Chondrocyte (in vitro differentiated cells): ENCODE measurements at regions not wholly inside any gene's neighbourhood (a gene's known extent, or its start where the extent isn't known, plus 50 kb on each side); places are given as distances from the start of the nearest gene placed in this dataset.
A peak's percentile ranks its signal among the peaks of the same experiment; 100 is the strongest.

ENCODE experiments used
- DNase-seq: peaks from one replicate; pipeline ENCODE4 v3.0.0; 2021; ENCODE audit warnings: mixed read lengths, low spot score
- H3K27ac Mint-ChIP-seq: one replicate; pipeline ENCODE4 v1.8.0; 2021; ENCODE audit warnings: mild to moderate bottlenecking, moderate library complexity, mixed read lengths; ENCODE audit not compliant: unreplicated experiment
- H3K27me3 Mint-ChIP-seq: 2 replicates; pipeline ENCODE4 v1.8.0; 2021; ENCODE audit warnings: low read depth, mixed read lengths
- H3K36me3 Mint-ChIP-seq: 2 replicates; pipeline ENCODE4 v1.8.0; 2021; ENCODE audit warnings: low read depth, mixed read lengths
- H3K4me1 Mint-ChIP-seq: 2 replicates; pipeline ENCODE4 v1.8.0; 2021; ENCODE audit warnings: low read depth, mild to moderate bottlenecking, mixed read lengths
- H3K4me3 Mint-ChIP-seq: one replicate; pipeline ENCODE4 v1.8.0; 2021; ENCODE audit warnings: mild to moderate bottlenecking, moderate library complexity, mixed read lengths; ENCODE audit not compliant: unreplicated experiment
- H3K9me3 Mint-ChIP-seq: 2 replicates; pipeline ENCODE4 v1.8.0; 2021; ENCODE audit warnings: low read depth, mixed read lengths
- TF ChIP-seq, protein P1 (sequence below): fragments of 200-600 bp; sonication (generic); IDR thresholded peaks from 2 replicates; pipeline ENCODE4 v1.5.0; 2021; ENCODE audit warnings: antibody characterized with exemption, mild to moderate bottlenecking, moderate library complexity

DNA sequence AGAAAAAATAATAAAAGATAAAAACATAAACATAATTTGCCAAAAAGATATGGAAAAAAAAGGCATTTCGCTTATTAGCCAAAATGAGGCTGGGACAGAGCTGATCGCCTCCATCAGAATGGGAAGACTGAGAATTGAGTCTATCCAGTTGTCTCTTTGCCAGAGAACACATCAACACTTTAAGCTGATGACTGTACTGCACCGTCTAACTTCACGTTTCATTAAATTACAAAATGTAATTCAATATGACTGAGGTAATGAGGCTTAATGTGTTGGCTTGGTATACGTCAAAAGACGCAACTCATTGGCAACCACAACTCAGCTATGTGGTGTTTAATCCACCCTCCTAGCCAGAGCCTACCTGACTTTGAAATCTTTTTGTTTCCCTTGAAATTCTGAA lies 462.7 kb upstream of the CD180 start:
- Mint-ChIP-seq H3K36me3 (peaks cover 10% of the 10 kb centered on the region), H3K4me1 (no peaks in the 10 kb centered on the region), H3K9me3 (peaks cover 22% of the 10 kb centered on the region), H3K27me3 (peaks cover 2% of the 10 kb centered on the region), H3K4me3 (no peak overlapping the region), H3K27ac (no peak overlapping the region)
- TF ChIP-seq, protein P1, sequence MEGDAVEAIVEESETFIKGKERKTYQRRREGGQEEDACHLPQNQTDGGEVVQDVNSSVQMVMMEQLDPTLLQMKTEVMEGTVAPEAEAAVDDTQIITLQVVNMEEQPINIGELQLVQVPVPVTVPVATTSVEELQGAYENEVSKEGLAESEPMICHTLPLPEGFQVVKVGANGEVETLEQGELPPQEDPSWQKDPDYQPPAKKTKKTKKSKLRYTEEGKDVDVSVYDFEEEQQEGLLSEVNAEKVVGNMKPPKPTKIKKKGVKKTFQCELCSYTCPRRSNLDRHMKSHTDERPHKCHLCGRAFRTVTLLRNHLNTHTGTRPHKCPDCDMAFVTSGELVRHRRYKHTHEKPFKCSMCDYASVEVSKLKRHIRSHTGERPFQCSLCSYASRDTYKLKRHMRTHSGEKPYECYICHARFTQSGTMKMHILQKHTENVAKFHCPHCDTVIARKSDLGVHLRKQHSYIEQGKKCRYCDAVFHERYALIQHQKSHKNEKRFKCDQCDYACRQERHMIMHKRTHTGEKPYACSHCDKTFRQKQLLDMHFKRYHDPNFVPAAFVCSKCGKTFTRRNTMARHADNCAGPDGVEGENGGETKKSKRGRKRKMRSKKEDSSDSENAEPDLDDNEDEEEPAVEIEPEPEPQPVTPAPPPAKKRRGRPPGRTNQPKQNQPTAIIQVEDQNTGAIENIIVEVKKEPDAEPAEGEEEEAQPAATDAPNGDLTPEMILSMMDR = no peak
- DNase-seq = no peak

DNA sequence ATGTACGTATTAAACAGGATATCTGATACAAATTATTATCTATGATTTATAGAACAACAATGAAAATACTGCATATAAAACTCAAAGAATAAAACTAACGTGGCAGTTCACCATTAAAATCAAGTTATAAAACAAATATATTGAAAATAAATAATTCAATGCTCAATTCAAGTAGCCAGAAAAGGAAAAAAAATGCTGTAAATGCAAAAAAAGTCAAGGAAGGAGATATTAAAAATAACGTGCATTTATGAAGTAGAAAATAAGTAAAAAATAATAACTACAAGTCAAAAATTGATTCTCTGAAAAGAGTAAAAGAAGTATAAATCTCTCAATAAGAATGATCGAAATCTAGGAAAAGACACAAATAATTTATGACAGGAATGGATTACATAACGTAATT lies 460.5 kb upstream of the CD180 start:
- peaks cover 7% of the 10 kb centered on the region for H3K9me3 Mint-ChIP-seq
- H3K4me3 Mint-ChIP-seq = no peak overlapping the region
- H3K27me3 Mint-ChIP-seq = no peaks in the 10 kb centered on the region
- no peaks in the 10 kb centered on the region for H3K4me1 Mint-ChIP-seq
- TF ChIP-seq, protein P1 = no peak
- H3K36me3 Mint-ChIP-seq = peaks cover 2% of the 10 kb centered on the region
- no peak overlapping the region for H3K27ac Mint-ChIP-seq
- no peak for DNase-seq

DNA sequence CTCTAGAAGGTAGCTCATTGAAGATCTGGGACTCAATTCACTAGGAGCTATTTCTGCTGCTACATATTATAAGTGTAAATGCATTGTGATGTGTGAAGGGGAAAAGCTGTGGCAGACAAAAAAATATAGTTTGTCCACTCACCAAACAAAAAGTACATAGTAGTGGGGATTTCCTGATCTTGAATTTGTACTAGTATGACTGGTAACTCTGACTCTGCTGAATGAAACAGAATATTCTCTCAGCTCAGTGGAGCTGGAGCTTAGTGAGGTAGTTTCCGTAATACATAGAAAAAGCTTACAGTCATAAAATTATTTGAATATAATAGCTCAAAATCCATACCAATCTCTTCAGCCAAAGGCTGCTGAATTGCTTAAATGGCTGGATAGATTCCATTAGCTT lies 455.6 kb upstream of the CD180 start:
- H3K4me1 Mint-ChIP-seq = peaks cover 29% of the 10 kb centered on the region
- no peak overlapping the region for H3K27ac Mint-ChIP-seq
- H3K4me3 Mint-ChIP-seq = no peak overlapping the region
- DNase-seq = no peak
- no peaks in the 10 kb centered on the region for H3K27me3 Mint-ChIP-seq
- H3K36me3 Mint-ChIP-seq = no peaks in the 10 kb centered on the region
- TF ChIP-seq, protein P1 = no peak
- H3K9me3 Mint-ChIP-seq = no peaks in the 10 kb centered on the region

DNA sequence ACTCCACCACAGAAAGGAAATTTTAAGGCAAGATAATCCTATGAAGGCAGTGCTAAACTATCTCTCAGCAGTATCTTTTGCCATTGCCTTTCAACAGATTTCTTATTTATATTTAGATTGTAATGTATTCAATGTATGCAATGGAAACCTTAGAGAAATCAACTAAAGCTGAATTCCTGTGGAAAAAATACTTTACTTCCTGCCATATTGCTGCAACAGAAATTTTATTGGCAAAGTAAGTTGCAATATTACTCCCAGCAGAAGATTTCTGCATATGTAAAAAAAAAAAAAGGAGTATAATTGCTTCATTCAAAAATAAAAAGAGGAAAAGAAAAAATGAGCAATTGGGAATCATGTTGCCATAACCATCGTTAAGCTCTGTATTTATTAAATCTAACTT lies 454.6 kb upstream of the CD180 start:
- no peaks in the 10 kb centered on the region for H3K36me3 Mint-ChIP-seq
- H3K9me3 Mint-ChIP-seq = no peaks in the 10 kb centered on the region
- TF ChIP-seq, protein P1 = no peak
- DNase-seq = no peak
- no peaks in the 10 kb centered on the region for H3K27me3 Mint-ChIP-seq
- no peak overlapping the region for H3K27ac Mint-ChIP-seq
- H3K4me1 Mint-ChIP-seq = peaks cover 39% of the 10 kb centered on the region
- H3K4me3 Mint-ChIP-seq = no peak overlapping the region

DNA sequence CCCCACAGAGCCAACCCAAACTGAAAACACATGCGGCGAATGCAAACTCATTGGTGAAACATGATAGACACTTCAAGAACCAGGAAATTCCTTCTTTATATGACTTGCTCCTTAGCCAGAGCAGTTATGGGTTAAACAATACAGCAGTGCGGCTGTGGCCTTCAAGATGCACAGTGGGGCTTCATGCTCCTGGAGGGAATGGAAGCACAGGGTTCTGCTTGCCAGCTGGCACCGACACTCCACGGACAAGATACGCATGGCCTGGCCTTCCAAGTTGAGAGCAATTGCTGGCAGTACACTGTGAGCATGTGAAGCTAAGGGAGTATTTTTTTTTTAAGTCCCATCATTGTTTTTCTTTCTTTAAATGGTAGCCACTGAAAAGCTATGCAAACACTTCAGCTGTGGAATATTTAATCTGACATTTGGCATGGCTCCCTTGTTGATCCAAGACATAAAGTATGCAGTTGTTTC lies 451.6 kb upstream of the CD180 start:
- H3K36me3 Mint-ChIP-seq = no peaks in the 10 kb centered on the region
- peak; percentile 77 for DNase-seq
- H3K9me3 Mint-ChIP-seq = peaks cover 6% of the 10 kb centered on the region
- H3K4me1 Mint-ChIP-seq = peaks cover 40% of the 10 kb centered on the region
- no peaks in the 10 kb centered on the region for H3K27me3 Mint-ChIP-seq
- TF ChIP-seq, protein P1 = no peak
- H3K27ac Mint-ChIP-seq = peak overlapping the region; percentile 92
- H3K4me3 Mint-ChIP-seq = peak overlapping the region; percentile 49
